ENCODE measurements at regions not wholly inside any gene's neighbourhood (a gene's known extent, or its start where the extent isn't known, plus 50 kb on each side); places are given as distances from the start of the nearest gene placed in this dataset.

- no peak for DNase-seq (ENCODE audit: low read depth in 2 of 2)
Observed at GRCh38 chr15:61682891-61683735, 377.1 kb downstream of the VPS13C start.

- DNase-seq (ENCODE audit: low read depth in 2 of 2): no peak
Observed at GRCh38 chr15:61681676-61682075, 378.6 kb downstream of the VPS13C start.

DNA sequence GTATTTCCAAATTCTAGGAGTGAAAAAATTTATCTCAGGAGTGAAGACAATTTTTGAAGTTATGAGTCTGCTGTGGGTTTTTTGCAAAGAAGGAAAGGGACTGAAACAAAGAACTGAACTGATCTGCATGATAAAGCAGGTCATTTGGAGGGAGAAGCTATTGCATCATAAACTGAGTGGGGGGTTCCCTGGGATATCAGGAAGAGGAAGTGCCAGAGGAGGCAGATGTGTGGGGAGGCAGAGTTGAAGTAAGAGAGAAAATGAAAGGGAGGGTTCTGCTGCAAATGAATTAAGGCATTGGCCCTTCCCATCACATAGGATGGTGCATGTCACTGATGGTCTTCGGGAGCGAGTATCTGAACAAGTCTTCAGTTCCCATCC lies 379.2 kb downstream of the VPS13C start:
- no peak for DNase-seq (ENCODE audit: low read depth in 2 of 2)

- DNase-seq (ENCODE audit: low read depth in 2 of 2): no peak
Observed at GRCh38 chr15:61680260-61681037, 379.8 kb downstream of the VPS13C start.

GRCh38 chr15:61671736-61672135 lies 388.5 kb downstream of the VPS13C start:
- DNase-seq (ENCODE audit: low read depth in 2 of 2): no peak

- DNase-seq (ENCODE audit: low read depth in 2 of 2): no peak
Observed at GRCh38 chr15:61668444-61668843, 391.8 kb downstream of the VPS13C start.

GRCh38 chr15:61661791-61662190 lies 398.5 kb downstream of the VPS13C start:
- no peak for DNase-seq (ENCODE audit: low read depth in 2 of 2)

GRCh38 chr15:61660579-61660978 lies 399.7 kb downstream of the VPS13C start:
- DNase-seq (ENCODE audit: low read depth in 2 of 2): peak; percentile 72 to 77

- DNase-seq (ENCODE audit: low read depth in 2 of 2): peak; percentile 57 to 62
Observed at GRCh38 chr15:61659566-61660190, 400.6 kb downstream of the VPS13C start.

- DNase-seq (ENCODE audit: low read depth in 2 of 2): no peak
Observed at GRCh38 chr15:61657461-61657860, 402.8 kb downstream of the VPS13C start.

- DNase-seq (ENCODE audit: low read depth in 2 of 2): no peak
Observed at GRCh38 chr15:61656391-61656790, 403.9 kb downstream of the VPS13C start.

DNA sequence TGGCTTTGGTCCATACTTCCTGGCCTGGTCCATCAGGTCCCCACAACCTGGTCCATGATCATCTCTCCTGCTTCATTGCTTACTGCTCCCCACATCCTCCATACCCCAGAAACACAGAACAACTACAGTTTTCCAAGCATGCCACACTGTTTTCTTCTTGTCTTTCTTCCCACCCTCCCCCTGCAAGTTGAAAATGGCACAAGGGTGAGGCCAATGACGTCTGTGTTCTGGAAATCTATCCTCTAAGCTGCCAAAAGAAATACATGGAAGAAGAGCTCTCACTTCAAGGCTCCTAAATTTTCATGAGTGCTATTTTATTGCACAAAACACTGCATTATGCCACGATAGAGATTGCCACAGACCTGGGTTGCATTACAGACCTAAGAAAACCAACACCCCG lies 404.4 kb downstream of the VPS13C start:
- DNase-seq (ENCODE audit: low read depth in 2 of 2): no peak

DNA sequence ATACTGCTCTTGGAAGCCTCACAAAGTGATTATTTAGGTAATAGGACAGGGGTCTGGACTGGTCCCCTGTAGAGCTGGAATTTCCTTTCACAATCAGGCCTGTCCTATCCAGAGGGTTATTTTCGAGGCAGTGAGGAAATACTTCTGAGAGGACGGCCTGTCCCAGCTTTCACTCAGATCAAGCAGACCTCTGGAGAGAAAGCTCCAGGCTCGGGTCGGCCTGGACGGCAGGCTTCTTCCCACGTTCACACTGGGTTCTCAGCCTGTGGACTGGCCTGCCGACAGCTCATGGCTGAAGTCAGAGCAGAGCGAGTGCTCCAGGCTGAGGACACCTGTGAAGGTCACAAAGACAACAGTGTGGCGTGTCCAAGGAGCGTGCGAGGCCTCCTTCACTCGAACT lies 405.3 kb downstream of the VPS13C start:
- DNase-seq (ENCODE audit: low read depth in 2 of 2): no peak

DNA sequence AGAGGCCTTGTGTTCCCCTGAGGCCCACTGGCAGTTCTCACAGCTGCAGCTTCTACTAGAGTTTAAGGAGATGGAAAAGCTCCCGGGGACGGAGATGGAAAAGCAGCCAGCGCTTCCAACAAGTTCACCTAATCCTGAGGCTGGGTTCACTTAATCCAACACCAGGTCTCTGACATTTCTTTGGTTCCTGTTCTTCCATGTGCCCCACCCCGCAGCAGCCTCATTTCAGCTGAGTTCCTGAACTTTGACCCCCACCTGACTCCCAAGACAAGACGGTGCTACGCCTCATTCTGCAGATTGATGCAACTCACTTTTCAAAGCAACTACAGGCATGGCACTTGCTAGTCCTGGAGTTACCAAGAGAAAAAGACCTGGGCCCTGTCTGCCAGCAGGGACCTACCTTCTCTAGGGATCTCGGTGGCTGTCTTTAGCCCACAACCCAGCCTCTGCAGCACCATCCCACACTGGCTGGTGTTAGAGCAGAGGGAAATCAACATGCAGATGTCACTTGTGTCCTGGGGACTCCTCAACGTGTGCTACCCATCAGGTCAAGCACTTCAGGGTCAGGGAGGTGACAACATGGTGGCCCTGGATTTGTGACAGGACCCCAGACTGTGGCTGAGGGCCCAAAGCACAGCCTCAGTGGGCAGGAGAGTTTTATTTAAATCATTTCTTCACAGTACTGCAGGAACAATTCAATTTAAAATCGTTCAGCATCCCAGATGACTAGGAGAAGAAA lies 406.1 kb downstream of the VPS13C start:
- no peak for DNase-seq (ENCODE audit: low read depth in 2 of 2)

GRCh38 chr15:61653110-61653509 lies 407.1 kb downstream of the VPS13C start:
- no peak for DNase-seq (ENCODE audit: low read depth in 2 of 2)

DNA sequence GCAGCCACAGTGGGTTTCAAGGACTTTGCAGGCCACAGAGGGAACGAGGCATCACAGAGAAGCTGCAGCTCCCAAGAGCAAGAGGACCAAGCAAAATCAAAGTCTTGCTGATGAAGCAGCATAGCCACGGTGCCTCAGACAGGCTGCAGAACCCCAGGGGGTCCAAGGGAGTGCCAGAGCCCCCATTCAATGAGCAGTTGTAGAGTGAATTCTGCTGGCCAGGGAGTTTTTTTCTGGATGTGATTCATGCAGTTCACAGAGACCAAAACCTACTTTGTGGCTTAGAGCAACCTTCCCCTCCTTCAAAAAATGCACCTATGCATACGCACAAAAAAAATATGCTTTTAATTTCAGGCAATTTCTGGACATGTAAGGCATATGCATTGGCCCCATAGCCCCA lies 409.0 kb downstream of the VPS13C start:
- DNase-seq (ENCODE audit: low read depth in 2 of 2): no peak

DNA sequence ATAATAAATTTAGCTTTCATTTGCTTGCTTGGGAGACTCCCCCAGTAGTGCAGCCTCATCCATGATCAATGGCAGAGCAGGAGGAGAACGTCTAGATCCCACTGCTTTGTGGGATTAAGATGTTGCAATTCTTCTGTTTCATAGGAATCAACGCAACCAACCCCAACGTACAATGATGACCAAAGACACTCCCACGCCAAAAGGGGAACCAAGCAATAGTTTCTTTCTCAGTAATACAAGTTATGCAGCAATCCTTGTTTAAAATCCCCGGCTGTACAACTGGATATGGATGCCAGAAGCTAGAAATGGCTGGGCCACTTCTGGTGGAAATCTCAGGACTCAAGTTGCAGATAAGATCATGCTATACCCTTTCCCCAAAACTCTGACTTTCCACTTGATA lies 411.2 kb downstream of the VPS13C start:
- no peak for DNase-seq (ENCODE audit: low read depth in 2 of 2)

DNA sequence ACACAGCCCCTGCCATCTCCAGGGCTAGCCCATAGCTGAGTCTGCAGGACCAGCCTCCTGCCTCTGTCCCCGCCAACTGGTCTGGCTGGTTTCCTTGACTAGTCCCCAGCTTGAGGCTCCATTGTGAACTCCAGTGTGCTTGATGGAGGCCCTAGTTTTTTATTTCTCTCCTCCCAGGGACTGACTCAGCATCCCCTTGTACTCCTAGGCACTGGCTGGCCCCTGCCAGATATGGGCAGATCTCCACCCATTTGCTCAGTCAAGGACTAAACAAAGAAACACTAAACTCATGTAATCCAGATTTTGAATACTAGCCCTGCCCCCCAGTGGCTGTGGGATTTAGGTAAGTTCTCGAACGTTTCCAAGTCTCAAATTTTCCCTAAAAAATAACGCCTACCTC lies 415.4 kb upstream of the RORA start:
- no peak for DNase-seq (ENCODE audit: low read depth in 2 of 2)

DNA sequence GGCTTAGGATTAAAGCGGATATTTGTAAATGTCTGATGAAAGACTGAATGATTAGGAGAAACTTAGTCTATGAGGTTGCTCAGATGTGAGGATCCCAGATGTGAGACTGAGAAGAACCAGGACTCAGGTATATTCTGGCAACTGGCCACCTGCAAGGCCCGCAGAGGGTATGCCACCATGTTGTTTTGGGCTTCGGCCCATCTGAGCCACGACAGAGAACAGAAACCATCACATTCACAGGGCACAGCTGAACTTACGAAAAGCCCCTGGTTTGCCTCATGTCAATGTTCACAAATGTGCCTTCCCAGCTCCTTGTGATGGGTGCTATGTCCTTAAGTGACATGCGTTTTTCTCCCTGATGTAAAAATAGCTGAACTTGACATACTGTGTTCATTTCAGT lies 412.5 kb upstream of the RORA start:
- DNase-seq (ENCODE audit: low read depth in 2 of 2): no peak

DNA sequence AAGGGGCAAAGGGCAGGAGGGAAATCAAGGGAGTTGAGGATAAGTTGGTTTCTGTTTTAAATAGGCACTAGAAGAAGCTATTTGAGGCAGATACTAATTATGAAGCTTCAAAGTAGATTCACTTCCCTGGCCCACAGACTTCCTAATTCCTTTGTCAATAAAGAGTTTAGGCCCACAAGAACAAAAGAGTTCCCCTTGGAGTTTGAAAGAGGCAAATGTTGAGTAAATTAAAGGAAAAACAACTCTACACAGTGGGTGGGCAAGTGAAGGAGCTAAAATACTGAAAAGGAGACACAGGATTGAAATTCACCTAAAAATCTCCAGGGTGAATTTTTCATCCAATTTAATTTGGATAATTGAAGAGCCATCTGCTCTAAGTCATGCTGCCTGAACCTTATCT lies 411.7 kb upstream of the RORA start:
- DNase-seq (ENCODE audit: low read depth in 2 of 2): no peak

- no peak for DNase-seq (ENCODE audit: low read depth in 2 of 2)
Observed at GRCh38 chr15:61639491-61639890, 410.4 kb upstream of the RORA start.

- no peak for DNase-seq (ENCODE audit: low read depth in 2 of 2)
Observed at GRCh38 chr15:61634837-61635236, 405.7 kb upstream of the RORA start.
